GM19455 (cell line): ENCODE measurements at regions not wholly inside any gene's neighbourhood (a gene's known extent, or its start where the extent isn't known, plus 50 kb on each side); places are given as distances from the start of the nearest gene placed in this dataset.

ENCODE experiments used
- ATAC-seq: cut with Tn5 transposase; IDR thresholded peaks from one replicate; pipeline ENCODE4 v1.9.1; 2021; ENCODE audit not compliant: unreplicated experiment

GRCh38 chr15:46207341-46207740, 572.5 kb downstream of the SQOR start:
- no peak for ATAC-seq

- ATAC-seq, result no peak
These were observed 578.7 kb downstream of the SQOR start for GRCh38 chr15:46213551-46213950.

- no peak for ATAC-seq
These were observed 588.0 kb downstream of the SQOR start for GRCh38 chr15:46222826-46223225.

- ATAC-seq, result no peak
These were observed 594.4 kb downstream of the SQOR start for GRCh38 chr15:46229263-46229662.

GRCh38 chr15:46231786-46232185, 597.0 kb downstream of the SQOR start:
- ATAC-seq, result no peak

GRCh38 chr15:46232471-46232870, 597.6 kb downstream of the SQOR start:
- no peak for ATAC-seq

- no peak for ATAC-seq
These were observed 608.1 kb downstream of the SQOR start for GRCh38 chr15:46242935-46243334.

GRCh38 chr15:46251903-46252302, 617.1 kb downstream of the SQOR start:
- ATAC-seq, result no peak

- no peak for ATAC-seq
These were observed 623.2 kb downstream of the SQOR start for GRCh38 chr15:46258056-46258455.

GRCh38 chr15:46260937-46261336, 626.1 kb downstream of the SQOR start:
- ATAC-seq, result no peak

- no peak for ATAC-seq
These were observed 631.0 kb downstream of the SQOR start for GRCh38 chr15:46265664-46266347.

GRCh38 chr15:46266661-46267060, 631.8 kb downstream of the SQOR start:
- no peak for ATAC-seq

- no peak for ATAC-seq
These were observed 635.8 kb downstream of the SQOR start for GRCh38 chr15:46270481-46271147.

- no peak for ATAC-seq
These were observed 640.9 kb downstream of the SQOR start for GRCh38 chr15:46275701-46276100.

- ATAC-seq, result no peak
These were observed 642.6 kb downstream of the SQOR start for GRCh38 chr15:46277451-46277850.

GRCh38 chr15:46278062-46278461, 643.2 kb downstream of the SQOR start:
- ATAC-seq, result no peak

- no peak for ATAC-seq
These were observed 643.8 kb downstream of the SQOR start for GRCh38 chr15:46278486-46279090.

GRCh38 chr15:46280762-46281542, 646.1 kb downstream of the SQOR start:
- no peak for ATAC-seq

GRCh38 chr15:46293550-46293949, 658.7 kb downstream of the SQOR start:
- no peak for ATAC-seq

- no peak for ATAC-seq
These were observed 661.2 kb downstream of the SQOR start for GRCh38 chr15:46296002-46296401.

- ATAC-seq, result no peak
These were observed 662.0 kb downstream of the SQOR start for GRCh38 chr15:46296797-46297196.

- ATAC-seq, result no peak
These were observed 662.9 kb downstream of the SQOR start for GRCh38 chr15:46297766-46298165.
